ENCODE measurements at regions not wholly inside any gene's neighbourhood (a gene's known extent, or its start where the extent isn't known, plus 50 kb on each side); places are given as distances from the start of the nearest gene placed in this dataset.

DNA sequence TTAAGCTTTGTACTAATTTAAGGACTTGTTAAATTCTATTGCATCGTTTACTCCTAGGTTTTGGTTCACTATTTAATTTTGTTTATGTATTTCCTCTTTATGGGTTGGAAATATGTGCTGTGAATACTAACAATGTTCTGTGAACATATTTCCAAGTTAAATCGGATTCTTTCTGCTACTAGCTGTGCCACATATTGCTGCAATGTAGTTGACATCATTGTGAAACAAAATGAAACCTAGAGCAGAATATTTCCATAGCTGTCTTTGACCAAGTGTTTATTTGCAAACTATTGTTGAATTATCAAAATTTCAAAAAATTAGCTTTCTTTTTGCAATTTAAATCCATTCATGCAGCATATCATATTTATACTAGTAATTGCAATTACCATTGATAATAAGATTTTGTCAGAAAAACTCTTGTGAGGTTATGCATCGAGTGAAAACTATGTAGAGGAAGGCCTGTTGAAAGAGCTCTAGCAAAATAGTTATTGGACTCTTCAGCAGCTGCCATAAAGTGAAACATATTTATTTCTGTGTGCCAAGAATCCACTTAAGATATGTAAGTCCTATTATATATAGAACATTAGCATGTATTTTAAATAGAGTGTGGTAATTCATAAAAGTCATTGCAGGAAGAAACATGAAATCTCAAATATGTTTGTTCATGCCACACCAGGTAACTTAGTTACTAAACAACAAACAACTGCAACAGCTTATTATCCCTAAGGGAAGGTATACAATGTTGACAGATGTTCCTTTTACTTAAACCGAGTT is 575.1 kb downstream of the SLITRK6 start:
- TF ChIP-seq, protein P1, sequence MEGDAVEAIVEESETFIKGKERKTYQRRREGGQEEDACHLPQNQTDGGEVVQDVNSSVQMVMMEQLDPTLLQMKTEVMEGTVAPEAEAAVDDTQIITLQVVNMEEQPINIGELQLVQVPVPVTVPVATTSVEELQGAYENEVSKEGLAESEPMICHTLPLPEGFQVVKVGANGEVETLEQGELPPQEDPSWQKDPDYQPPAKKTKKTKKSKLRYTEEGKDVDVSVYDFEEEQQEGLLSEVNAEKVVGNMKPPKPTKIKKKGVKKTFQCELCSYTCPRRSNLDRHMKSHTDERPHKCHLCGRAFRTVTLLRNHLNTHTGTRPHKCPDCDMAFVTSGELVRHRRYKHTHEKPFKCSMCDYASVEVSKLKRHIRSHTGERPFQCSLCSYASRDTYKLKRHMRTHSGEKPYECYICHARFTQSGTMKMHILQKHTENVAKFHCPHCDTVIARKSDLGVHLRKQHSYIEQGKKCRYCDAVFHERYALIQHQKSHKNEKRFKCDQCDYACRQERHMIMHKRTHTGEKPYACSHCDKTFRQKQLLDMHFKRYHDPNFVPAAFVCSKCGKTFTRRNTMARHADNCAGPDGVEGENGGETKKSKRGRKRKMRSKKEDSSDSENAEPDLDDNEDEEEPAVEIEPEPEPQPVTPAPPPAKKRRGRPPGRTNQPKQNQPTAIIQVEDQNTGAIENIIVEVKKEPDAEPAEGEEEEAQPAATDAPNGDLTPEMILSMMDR (IDR thresholded peaks at IDR 0.05): no peak
- H3K27me3 ChIP-seq (replicated peaks; ENCODE audit: insufficient read depth): no peaks in the 10 kb centered on the region
- no peaks in the 10 kb centered on the region for H3K4me1 ChIP-seq (ENCODE audit: control insufficient read depth in 1 of 2, low read depth in 2 of 2)
- ATAC-seq (ENCODE audit: insufficient number of reproducible peaks, low FRiP score, low read depth): no peak
- no peaks in the 10 kb centered on the region for H3K9me3 ChIP-seq
- DNase-seq (ENCODE audit: low spot score): no peak
- H3K4me3 ChIP-seq: no peak overlapping the region
- H3K36me3 ChIP-seq: no peaks in the 10 kb centered on the region
- no peak overlapping the region for H3K27ac ChIP-seq

DNA sequence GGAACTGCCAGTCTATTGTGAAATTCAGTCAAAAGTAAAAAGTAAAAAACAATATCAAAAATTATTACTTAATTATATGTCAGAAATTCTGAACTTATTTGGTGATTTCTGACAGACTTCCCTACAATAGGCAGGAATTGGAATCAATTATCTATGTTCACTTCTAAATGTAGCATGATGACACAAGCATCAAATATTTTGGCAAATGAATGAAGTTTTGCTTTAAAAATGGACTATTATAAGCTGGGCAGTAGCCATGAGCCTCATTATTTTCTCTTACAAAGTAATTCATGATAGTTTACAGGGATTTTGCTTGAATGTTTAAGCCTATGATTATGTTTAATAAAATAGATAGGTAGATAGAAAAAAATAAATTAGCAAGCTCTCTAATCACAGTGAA is 582.6 kb downstream of the SLITRK6 start:
- H3K27ac ChIP-seq: no peak overlapping the region
- ATAC-seq (ENCODE audit: insufficient number of reproducible peaks, low FRiP score, low read depth) (no peak), DNase-seq (ENCODE audit: low spot score) (no peak)
- H3K36me3 ChIP-seq: no peaks in the 10 kb centered on the region
- no peak overlapping the region for H3K4me3 ChIP-seq
- no peaks in the 10 kb centered on the region for H3K9me3 ChIP-seq
- no peaks in the 10 kb centered on the region for H3K27me3 ChIP-seq (replicated peaks; ENCODE audit: insufficient read depth)
- H3K4me1 ChIP-seq (ENCODE audit: control insufficient read depth in 1 of 2, low read depth in 2 of 2): no peaks in the 10 kb centered on the region
- TF ChIP-seq, protein P1 (IDR thresholded peaks at IDR 0.05): no peak

DNA sequence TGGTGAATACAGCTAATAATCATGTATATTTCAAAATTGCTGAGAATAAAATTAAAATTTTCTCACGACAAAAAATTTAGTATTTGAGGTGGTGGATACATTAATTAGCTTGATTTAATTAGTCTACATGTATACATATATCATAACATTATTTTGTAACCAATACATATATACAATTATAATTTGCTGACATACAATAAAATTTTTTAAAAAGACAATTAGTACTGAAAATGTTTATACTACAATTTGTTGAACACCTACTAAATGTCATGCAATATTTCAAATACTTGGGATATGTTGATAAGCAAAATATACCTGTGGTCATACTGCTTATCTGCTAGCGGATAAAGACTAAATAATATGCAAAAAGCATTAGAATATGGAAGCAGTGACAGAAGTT is 586.5 kb downstream of the SLITRK6 start:
- H3K36me3 ChIP-seq: no peaks in the 10 kb centered on the region
- TF ChIP-seq, protein P1 (IDR thresholded peaks at IDR 0.05): no peak
- no peaks in the 10 kb centered on the region for H3K4me1 ChIP-seq (ENCODE audit: control insufficient read depth in 1 of 2, low read depth in 2 of 2)
- ATAC-seq (ENCODE audit: insufficient number of reproducible peaks, low FRiP score, low read depth) (no peak), DNase-seq (ENCODE audit: low spot score) (no peak)
- H3K27ac ChIP-seq: no peak overlapping the region
- no peaks in the 10 kb centered on the region for H3K27me3 ChIP-seq (replicated peaks; ENCODE audit: insufficient read depth)
- H3K4me3 ChIP-seq: no peak overlapping the region
- no peaks in the 10 kb centered on the region for H3K9me3 ChIP-seq

DNA sequence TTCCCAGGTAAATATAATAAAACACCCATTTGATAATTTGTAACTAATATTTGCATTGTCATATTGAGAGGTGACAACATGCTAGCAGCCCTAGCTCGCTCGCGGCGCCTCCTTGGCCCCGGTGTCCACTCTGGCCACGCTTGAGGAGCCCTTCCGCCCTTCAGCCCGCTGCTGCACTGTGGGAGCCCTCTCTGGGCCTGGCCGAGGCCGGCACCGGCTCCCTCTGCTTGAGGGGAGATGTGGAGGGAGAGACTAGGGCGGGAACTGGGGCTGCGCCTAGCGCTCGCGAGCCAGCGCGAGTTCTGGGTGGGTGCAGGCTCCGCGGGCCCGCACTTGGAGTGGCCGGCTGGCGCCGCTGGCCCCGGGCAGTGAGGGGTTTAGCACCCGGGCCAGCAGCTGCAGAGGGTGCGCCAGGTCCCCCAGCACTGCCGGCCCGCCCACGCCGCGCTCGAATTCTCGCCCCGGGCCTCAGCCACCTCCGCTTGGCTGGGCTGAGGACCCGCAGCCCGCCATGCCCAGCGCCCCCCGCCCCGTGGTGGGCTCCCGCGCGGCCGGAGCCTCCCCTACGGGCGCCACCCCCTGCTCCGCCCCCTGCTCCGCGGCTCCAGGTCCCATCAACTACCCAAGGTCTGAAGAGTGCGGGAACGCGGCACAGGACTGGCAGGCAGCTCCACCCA is 594.4 kb downstream of the SLITRK6 start:
- Histone ChIP-seq H3K4me3 (no peak overlapping the region), H3K27me3 (replicated peaks; ENCODE audit: insufficient read depth) (no peaks in the 10 kb centered on the region), H3K4me1 (ENCODE audit: control insufficient read depth in 1 of 2, low read depth in 2 of 2) (no peaks in the 10 kb centered on the region), H3K9me3 (no peaks in the 10 kb centered on the region), H3K27ac (no peak overlapping the region), H3K36me3 (no peaks in the 10 kb centered on the region)
- no peak for ATAC-seq (ENCODE audit: insufficient number of reproducible peaks, low FRiP score, low read depth)
- TF ChIP-seq, protein P1 (IDR thresholded peaks at IDR 0.05): no peak
- DNase-seq (ENCODE audit: low spot score): no peak

DNA sequence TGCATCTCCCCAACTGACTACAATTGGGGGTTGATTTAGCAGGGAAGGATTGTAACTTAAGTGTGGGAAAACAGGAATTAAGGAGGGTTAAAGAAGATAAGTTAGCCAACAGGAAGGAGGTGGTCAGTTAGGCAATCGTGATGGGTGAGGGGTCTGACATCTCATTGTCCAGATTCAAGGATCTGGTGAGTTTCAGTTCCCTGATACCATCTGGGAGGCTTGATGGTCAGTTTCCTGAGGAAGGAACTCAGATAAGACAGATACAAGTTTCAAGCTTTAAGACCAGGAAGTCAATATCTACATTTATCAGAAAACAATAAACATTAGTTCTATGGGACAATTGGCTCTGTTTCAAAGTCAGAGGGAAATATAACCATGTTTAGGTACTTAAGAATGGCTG is 601.8 kb downstream of the SLITRK6 start:
- no peak for ATAC-seq (ENCODE audit: insufficient number of reproducible peaks, low FRiP score, low read depth)

More for the DNA sequence above, 601.8 kb downstream of the SLITRK6 start:
- TF ChIP-seq, protein P1 (IDR thresholded peaks at IDR 0.05): no peak
- H3K36me3 ChIP-seq: no peaks in the 10 kb centered on the region
- DNase-seq (ENCODE audit: low spot score): no peak
- H3K9me3 ChIP-seq: no peaks in the 10 kb centered on the region
- H3K4me1 ChIP-seq (ENCODE audit: control insufficient read depth in 1 of 2, low read depth in 2 of 2): no peaks in the 10 kb centered on the region
- H3K4me3 ChIP-seq: no peak overlapping the region
- no peak overlapping the region for H3K27ac ChIP-seq
- H3K27me3 ChIP-seq (replicated peaks; ENCODE audit: insufficient read depth): no peaks in the 10 kb centered on the region
